ENCODE measurements at regions not wholly inside any gene's neighbourhood (a gene's known extent, or its start where the extent isn't known, plus 50 kb on each side); places are given as distances from the start of the nearest gene placed in this dataset.

DNA sequence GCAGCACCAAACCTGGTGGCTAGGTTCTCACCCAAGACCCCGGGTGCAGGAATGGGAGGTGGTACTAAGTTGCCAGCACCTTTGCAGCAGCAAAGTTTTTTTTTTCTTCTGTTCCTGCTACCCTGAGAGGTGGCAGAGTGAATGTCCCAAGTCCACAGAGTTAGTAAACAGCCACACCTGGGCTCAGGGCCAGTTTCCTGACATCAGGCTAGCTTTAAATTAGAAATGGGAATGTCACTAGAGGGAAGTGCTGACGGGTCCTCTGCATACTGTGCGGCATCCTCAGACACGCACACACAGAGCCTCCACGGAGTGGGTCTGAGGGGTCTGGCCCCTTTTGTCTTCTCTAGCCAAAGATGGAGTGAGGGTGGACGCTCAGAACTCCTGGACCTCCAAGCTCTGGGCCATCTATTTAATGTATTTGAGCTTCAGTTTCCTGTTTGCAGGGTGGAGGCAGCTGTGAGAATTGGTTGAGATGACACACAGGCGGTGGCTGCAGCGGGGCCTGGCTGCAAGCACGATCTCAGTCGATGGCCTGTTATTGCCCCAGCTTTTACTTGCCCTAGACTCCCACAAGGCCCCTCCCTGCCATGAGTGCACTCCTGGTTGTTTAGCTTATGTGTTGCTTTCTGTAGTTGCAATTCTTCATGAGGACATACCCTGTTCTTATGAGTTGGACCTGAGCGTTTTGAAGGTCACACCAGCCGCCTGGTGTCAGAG lies 751.4 kb upstream of the HS6ST1 start:
- no peaks in the 10 kb centered on the region for H3K36me3 ChIP-seq
- no peak overlapping the region for H3K27ac ChIP-seq
- H3K27me3 ChIP-seq = no peaks in the 10 kb centered on the region
- no peaks in the 10 kb centered on the region for H3K9me3 ChIP-seq
- DNase-seq (no peak), ATAC-seq (no peak)
- intact Hi-C loops (cut with DNase I) = no loop called here
- H3K4me1 ChIP-seq = no peaks in the 10 kb centered on the region
- H3K4me3 ChIP-seq = no peak overlapping the region
- TF ChIP-seq, protein P1, sequence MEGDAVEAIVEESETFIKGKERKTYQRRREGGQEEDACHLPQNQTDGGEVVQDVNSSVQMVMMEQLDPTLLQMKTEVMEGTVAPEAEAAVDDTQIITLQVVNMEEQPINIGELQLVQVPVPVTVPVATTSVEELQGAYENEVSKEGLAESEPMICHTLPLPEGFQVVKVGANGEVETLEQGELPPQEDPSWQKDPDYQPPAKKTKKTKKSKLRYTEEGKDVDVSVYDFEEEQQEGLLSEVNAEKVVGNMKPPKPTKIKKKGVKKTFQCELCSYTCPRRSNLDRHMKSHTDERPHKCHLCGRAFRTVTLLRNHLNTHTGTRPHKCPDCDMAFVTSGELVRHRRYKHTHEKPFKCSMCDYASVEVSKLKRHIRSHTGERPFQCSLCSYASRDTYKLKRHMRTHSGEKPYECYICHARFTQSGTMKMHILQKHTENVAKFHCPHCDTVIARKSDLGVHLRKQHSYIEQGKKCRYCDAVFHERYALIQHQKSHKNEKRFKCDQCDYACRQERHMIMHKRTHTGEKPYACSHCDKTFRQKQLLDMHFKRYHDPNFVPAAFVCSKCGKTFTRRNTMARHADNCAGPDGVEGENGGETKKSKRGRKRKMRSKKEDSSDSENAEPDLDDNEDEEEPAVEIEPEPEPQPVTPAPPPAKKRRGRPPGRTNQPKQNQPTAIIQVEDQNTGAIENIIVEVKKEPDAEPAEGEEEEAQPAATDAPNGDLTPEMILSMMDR (IDR thresholded peaks at IDR 0.05) = no peak

DNA sequence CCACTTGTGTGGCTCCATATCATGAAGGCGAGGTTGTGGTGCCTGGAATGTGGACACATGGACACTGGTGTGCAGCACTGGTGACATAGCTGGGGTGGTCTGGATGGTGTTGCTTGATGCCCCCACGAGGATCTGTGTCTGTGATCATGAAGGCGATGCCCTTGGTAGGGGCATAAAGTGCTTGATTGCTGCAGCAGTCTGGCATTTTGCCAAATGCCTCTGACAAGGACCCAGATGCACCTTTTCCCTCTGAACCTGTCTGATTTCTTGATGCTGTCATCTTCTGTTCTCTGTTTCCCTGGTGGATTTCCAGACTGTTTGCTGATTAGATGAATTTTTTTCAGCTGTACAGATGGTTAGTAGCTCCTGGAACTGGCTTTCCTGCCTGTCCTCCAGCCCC lies 752.0 kb upstream of the HS6ST1 start:
- H3K36me3 ChIP-seq = no peaks in the 10 kb centered on the region
- TF ChIP-seq, protein P1 (IDR thresholded peaks at IDR 0.05) = no peak
- no peak overlapping the region for H3K4me3 ChIP-seq
- DNase-seq = no peak
- intact Hi-C loops (cut with DNase I) = no loop called here
- no peaks in the 10 kb centered on the region for H3K9me3 ChIP-seq
- H3K27ac ChIP-seq = no peak overlapping the region
- H3K27me3 ChIP-seq = no peaks in the 10 kb centered on the region
- no peaks in the 10 kb centered on the region for H3K4me1 ChIP-seq
- no peak for ATAC-seq

DNA sequence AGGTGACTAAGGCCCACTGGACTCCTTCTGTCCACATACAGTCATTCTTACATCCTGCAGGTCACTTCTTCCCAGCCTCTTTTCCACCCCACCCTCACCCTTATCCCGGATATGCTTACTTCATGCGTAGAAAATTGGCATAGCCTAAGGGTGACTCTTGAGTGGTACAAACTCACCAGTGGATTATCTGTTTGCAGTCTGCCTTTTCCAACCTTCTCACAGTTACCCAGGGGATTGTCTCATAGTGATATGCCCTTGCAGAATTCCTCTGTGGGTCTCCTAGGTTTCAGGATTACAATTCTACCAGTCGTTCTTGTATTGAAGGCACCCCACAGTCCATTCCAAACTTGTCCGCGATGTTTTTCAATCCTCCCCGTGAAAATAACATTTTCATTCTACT lies 752.9 kb upstream of the HS6ST1 start:
- no peak for ATAC-seq

DNA sequence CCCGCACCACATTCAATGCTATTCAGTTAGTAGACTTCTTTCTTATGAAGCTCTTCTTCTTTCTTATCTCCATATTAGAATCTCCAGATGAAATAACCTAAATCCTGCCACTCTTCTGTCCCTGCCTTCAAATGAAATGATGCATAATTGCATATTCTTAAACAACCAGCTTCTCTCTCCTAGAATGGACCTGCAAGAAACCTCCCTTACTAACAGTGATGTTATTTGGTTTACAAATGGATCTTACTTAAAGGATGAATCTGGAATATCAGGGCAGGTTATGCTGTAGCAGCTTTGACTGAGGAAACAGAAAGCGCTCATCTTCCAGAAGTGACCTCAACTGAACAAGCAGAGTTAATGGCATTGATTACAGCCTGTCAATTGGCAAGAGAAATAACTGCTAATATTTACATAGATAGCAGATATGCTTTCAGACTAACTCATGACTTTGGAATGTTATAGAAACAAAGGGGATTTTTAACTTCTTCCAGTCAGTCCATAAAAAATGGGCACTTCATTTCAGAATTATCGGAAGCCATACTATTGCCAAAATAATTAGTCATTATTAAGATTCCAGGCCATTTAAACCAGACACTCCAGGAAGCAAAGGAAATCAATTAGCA lies 755.7 kb upstream of the HS6ST1 start:
- TF ChIP-seq, protein P1 (IDR thresholded peaks at IDR 0.05) = no peak
- Histone ChIP-seq H3K4me1 (no peaks in the 10 kb centered on the region), H3K9me3 (no peaks in the 10 kb centered on the region), H3K4me3 (no peak overlapping the region), H3K36me3 (no peaks in the 10 kb centered on the region), H3K27ac (no peak overlapping the region), H3K27me3 (no peaks in the 10 kb centered on the region)
- no peak for ATAC-seq
- no peak for DNase-seq
- intact Hi-C loops (cut with DNase I) = no loop called here

More for the DNA sequence above, 752.9 kb upstream of the HS6ST1 start:
- Histone ChIP-seq H3K4me3 (no peak overlapping the region), H3K4me1 (no peaks in the 10 kb centered on the region), H3K27me3 (no peaks in the 10 kb centered on the region), H3K27ac (no peak overlapping the region), H3K36me3 (no peaks in the 10 kb centered on the region), H3K9me3 (no peaks in the 10 kb centered on the region)
- TF ChIP-seq, protein P1 (IDR thresholded peaks at IDR 0.05) = no peak
- intact Hi-C loops (cut with DNase I) = no loop called here
- no peak for DNase-seq

DNA sequence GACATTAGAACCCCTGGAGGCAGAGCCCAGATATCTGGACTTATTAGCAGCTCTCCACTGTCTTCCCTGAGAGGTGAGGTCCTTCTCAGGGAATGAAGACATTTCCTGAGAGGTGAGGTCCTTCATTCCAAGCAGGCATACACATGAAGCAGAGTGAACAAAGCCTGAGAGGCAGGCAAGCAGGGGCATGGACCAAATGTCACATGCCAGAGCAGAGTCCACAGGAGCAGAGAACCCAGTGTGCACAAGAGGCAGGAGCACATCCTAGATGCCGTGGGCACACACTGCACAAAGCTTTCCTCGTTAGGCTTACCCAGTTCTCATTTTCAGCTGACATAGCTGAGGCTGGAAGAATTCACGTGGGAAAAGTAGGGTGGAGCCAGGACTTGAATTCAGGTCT lies 759.9 kb upstream of the HS6ST1 start:
- TF ChIP-seq, protein P1 (IDR thresholded peaks at IDR 0.05) = no peak
- no peaks in the 10 kb centered on the region for H3K4me1 ChIP-seq
- H3K27ac ChIP-seq = no peak overlapping the region
- intact Hi-C loops (cut with DNase I) = no loop called here
- no peaks in the 10 kb centered on the region for H3K9me3 ChIP-seq
- no peak for DNase-seq
- H3K27me3 ChIP-seq = no peaks in the 10 kb centered on the region
- ATAC-seq = no peak
- H3K4me3 ChIP-seq = no peak overlapping the region
- no peaks in the 10 kb centered on the region for H3K36me3 ChIP-seq
